Ishikawa (cell line): ENCODE measurements at regions not wholly inside any gene's neighbourhood (a gene's known extent, or its start where the extent isn't known, plus 50 kb on each side); places are given as distances from the start of the nearest gene placed in this dataset.

Source experiments
- MAX ChIP-seq: IDR thresholded peaks from 2 replicates; pipeline ENCODE4 v1.6.1; 2012
- REST ChIP-seq: IDR thresholded peaks from 2 replicates; pipeline ENCODE4 v1.6.1; 2012; ENCODE audit warnings: low read depth, mild to moderate bottlenecking

- TF ChIP-seq REST (no peak), MAX (no peak)
These were observed 156.2 kb downstream of the PABPC4L start for GRCh38 chr4:134045411-134045810.
